Epithelial cell of proximal tubule (primary cell): ENCODE measurements at regions not wholly inside any gene's neighbourhood (a gene's known extent, or its start where the extent isn't known, plus 50 kb on each side); places are given as distances from the start of the nearest gene placed in this dataset.
"Not testable (repeated sequence)": the region's sequence is repeated elsewhere in the genome, so short reads cannot be mapped to it uniquely, and the experiment has no call there.

Source experiments
- DNase-seq: peaks from one replicate; pipeline ENCODE4 v3.0.0-alpha.2; 2011; ENCODE audit warnings: low read depth
- H3K4me3 ChIP-seq: 2 replicates; pipeline ENCODE4 v1.5.1; 2011; ENCODE audit warnings: low read depth, mild to moderate bottlenecking, low read length
- CTCF ChIP-seq: conservative IDR thresholded peaks from 2 replicates; pipeline ENCODE4 v1.5.1; 2012; ENCODE audit warnings: low read depth, mild to moderate bottlenecking, low read length

GRCh38 chr16:88208112-88208511 is 174.6 kb upstream of the ZNF469 start:
- H3K4me3 ChIP-seq: no peak overlapping the region
- TF ChIP-seq CTCF: no peak
- no peak for DNase-seq

- DNase-seq: not testable (repeated sequence)
Measured at GRCh38 chr16:88208776-88209175, 174.0 kb upstream of the ZNF469 start.

GRCh38 chr16:88209579-88209978 is 173.2 kb upstream of the ZNF469 start:
- H3K4me3 ChIP-seq, DNase-seq: not testable (repeated sequence)

More at GRCh38 chr16:88208776-88209175, 174.0 kb upstream of the ZNF469 start:
- H3K4me3 ChIP-seq: not testable (repeated sequence)

- DNase-seq, H3K4me3 ChIP-seq: not testable (repeated sequence)
Measured at GRCh38 chr16:88213937-88214336, 168.8 kb upstream of the ZNF469 start.

- DNase-seq, H3K4me3 ChIP-seq: not testable (repeated sequence)
Measured at GRCh38 chr16:88221001-88221761, 161.6 kb upstream of the ZNF469 start.

- H3K4me3 ChIP-seq, DNase-seq: not testable (repeated sequence)
Measured at GRCh38 chr16:88223696-88224095, 159.1 kb upstream of the ZNF469 start.

GRCh38 chr16:88224131-88224898 is 158.4 kb upstream of the ZNF469 start:
- H3K4me3 ChIP-seq, DNase-seq: not testable (repeated sequence)

- not testable (repeated sequence) for H3K4me3 ChIP-seq, DNase-seq
Measured at GRCh38 chr16:88225640-88226230, 157.0 kb upstream of the ZNF469 start.

GRCh38 chr16:88226302-88226701 is 156.5 kb upstream of the ZNF469 start:
- DNase-seq, H3K4me3 ChIP-seq: not testable (repeated sequence)

- not testable (repeated sequence) for DNase-seq
Measured at GRCh38 chr16:88227026-88227721, 155.6 kb upstream of the ZNF469 start.

GRCh38 chr16:88227722-88228482 is 154.9 kb upstream of the ZNF469 start:
- DNase-seq, H3K4me3 ChIP-seq: not testable (repeated sequence)

More at GRCh38 chr16:88227026-88227721, 155.6 kb upstream of the ZNF469 start:
- H3K4me3 ChIP-seq: not testable (repeated sequence)

GRCh38 chr16:88228751-88229150 is 154.0 kb upstream of the ZNF469 start:
- DNase-seq: not testable (repeated sequence)

GRCh38 chr16:88229710-88230109 is 153.0 kb upstream of the ZNF469 start:
- H3K4me3 ChIP-seq, DNase-seq: not testable (repeated sequence)

More at GRCh38 chr16:88228751-88229150, 154.0 kb upstream of the ZNF469 start:
- H3K4me3 ChIP-seq: not testable (repeated sequence)

GRCh38 chr16:88230276-88230966 is 152.3 kb upstream of the ZNF469 start:
- DNase-seq, H3K4me3 ChIP-seq: not testable (repeated sequence)

- not testable (repeated sequence) for H3K4me3 ChIP-seq, DNase-seq
Measured at GRCh38 chr16:88230967-88231615, 151.7 kb upstream of the ZNF469 start.

- not testable (repeated sequence) for H3K4me3 ChIP-seq, DNase-seq
Measured at GRCh38 chr16:88231839-88232238, 150.9 kb upstream of the ZNF469 start.
